ENCODE measurements at regions not wholly inside any gene's neighbourhood (a gene's known extent, or its start where the extent isn't known, plus 50 kb on each side); places are given as distances from the start of the nearest gene placed in this dataset.

- peaks cover 2 to 9% (median 5%) of the 10 kb centered on the region in 7 donors for H3K9me3 Mint-ChIP-seq
- H3K4me1 Mint-ChIP-seq, result no peaks in the 10 kb centered on the region
- no peak overlapping the region for H3K4me3 Mint-ChIP-seq
- Histone ChIP-seq H3K27me3 (ENCODE audit: control insufficient read depth in 2 of 2, insufficient read depth in 2 of 2, low read length in 2 of 2) (no peaks in the 10 kb centered on the region), H3K4me2 (replicated peaks; ENCODE audit: extremely low read depth, low read length, poor library complexity, severe bottlenecking) (no peak overlapping the region), H3K27ac (ENCODE audit: low read depth in 1 of 2, low read length in 2 of 2) (no peak overlapping the region), H3K9ac (ENCODE audit: insufficient read depth, low read length, poor library complexity, severe bottlenecking) (no peak overlapping the region), H3K4me1 (ENCODE audit: control insufficient read depth in 1 of 2, insufficient read depth in 2 of 2, low read length in 2 of 2) (no peaks in the 10 kb centered on the region), H4K20me1 (ENCODE audit: insufficient read depth, low read length) (no peaks in the 10 kb centered on the region), H3K79me2 (ENCODE audit: insufficient read depth, low read length) (no peaks in the 10 kb centered on the region), H3K36me3 (replicated peaks in 1 of 2; ENCODE audit: control insufficient read depth in 1 of 2, insufficient read depth in 2 of 2, low read length in 2 of 2) (no peaks in the 10 kb centered on the region), H3K4me3 (replicated peaks in 1 of 3; ENCODE audit: low read depth in 2 of 3, low read length in 3 of 3) (no peak overlapping the region), H3K9me3 (replicated peaks in 1 of 2; ENCODE audit: control insufficient read depth in 1 of 2, insufficient read depth in 1 of 2, low read length in 2 of 2) (peaks cover 0 to 3% of the 10 kb centered on the region in 2 donors), H2AFZ (ENCODE audit: insufficient read depth, low read depth, low read length, poor library complexity, severe bottlenecking) (no peak overlapping the region)
- H3K27me3 Mint-ChIP-seq (ENCODE audit: low read depth in 3 of 3), result peaks cover 0 to 5% (median 2%) of the 10 kb centered on the region in 3 donors
- H3K27ac Mint-ChIP-seq, result no peak overlapping the region
- no CpG with 5 or more reads among the region's 4 CpGs for WGBS (ENCODE audit: insufficient coverage)
- H3K36me3 Mint-ChIP-seq, result no peaks in the 10 kb centered on the region
- TF ChIP-seq, protein P1, sequence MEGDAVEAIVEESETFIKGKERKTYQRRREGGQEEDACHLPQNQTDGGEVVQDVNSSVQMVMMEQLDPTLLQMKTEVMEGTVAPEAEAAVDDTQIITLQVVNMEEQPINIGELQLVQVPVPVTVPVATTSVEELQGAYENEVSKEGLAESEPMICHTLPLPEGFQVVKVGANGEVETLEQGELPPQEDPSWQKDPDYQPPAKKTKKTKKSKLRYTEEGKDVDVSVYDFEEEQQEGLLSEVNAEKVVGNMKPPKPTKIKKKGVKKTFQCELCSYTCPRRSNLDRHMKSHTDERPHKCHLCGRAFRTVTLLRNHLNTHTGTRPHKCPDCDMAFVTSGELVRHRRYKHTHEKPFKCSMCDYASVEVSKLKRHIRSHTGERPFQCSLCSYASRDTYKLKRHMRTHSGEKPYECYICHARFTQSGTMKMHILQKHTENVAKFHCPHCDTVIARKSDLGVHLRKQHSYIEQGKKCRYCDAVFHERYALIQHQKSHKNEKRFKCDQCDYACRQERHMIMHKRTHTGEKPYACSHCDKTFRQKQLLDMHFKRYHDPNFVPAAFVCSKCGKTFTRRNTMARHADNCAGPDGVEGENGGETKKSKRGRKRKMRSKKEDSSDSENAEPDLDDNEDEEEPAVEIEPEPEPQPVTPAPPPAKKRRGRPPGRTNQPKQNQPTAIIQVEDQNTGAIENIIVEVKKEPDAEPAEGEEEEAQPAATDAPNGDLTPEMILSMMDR (IDR thresholded peaks at IDR 0.05), result no peak
- no peak for DNase-seq
- intact Hi-C loops (cut with micrococcal nuclease), result no loop called here
Measured at GRCh38 chr6:9101920-9102319, 666.6 kb upstream of the SLC35B3 start.

GRCh38 chr6:9100869-9101580, 665.7 kb upstream of the SLC35B3 start:
- Histone ChIP-seq H3K4me2 (replicated peaks; ENCODE audit: extremely low read depth, low read length, poor library complexity, severe bottlenecking) (no peak overlapping the region), H4K20me1 (ENCODE audit: insufficient read depth, low read length) (no peaks in the 10 kb centered on the region), H3K27ac (ENCODE audit: low read depth in 1 of 2, low read length in 2 of 2) (no peak overlapping the region), H3K27me3 (ENCODE audit: control insufficient read depth in 2 of 2, insufficient read depth in 2 of 2, low read length in 2 of 2) (no peaks in the 10 kb centered on the region), H3K79me2 (ENCODE audit: insufficient read depth, low read length) (no peaks in the 10 kb centered on the region), H3K4me1 (ENCODE audit: control insufficient read depth in 1 of 2, insufficient read depth in 2 of 2, low read length in 2 of 2) (no peaks in the 10 kb centered on the region), H3K9ac (ENCODE audit: insufficient read depth, low read length, poor library complexity, severe bottlenecking) (no peak overlapping the region), H3K4me3 (replicated peaks in 1 of 3; ENCODE audit: low read depth in 2 of 3, low read length in 3 of 3) (no peak overlapping the region), H3K9me3 (replicated peaks in 1 of 2; ENCODE audit: control insufficient read depth in 1 of 2, insufficient read depth in 1 of 2, low read length in 2 of 2) (peaks cover 0 to 3% of the 10 kb centered on the region in 2 donors), H2AFZ (ENCODE audit: insufficient read depth, low read depth, low read length, poor library complexity, severe bottlenecking) (no peak overlapping the region), H3K36me3 (replicated peaks in 1 of 2; ENCODE audit: control insufficient read depth in 1 of 2, insufficient read depth in 2 of 2, low read length in 2 of 2) (no peaks in the 10 kb centered on the region)
- Mint-ChIP-seq H3K27ac (no peak overlapping the region), H3K27me3 (ENCODE audit: low read depth in 3 of 3) (peaks cover 0 to 6% (median 0%) of the 10 kb centered on the region in 3 donors), H3K36me3 (no peaks in the 10 kb centered on the region), H3K4me3 (no peak overlapping the region), H3K9me3 (peaks cover 2 to 9% (median 5%) of the 10 kb centered on the region in 7 donors), H3K4me1 (no peaks in the 10 kb centered on the region)
- DNase-seq, result no peak
- TF ChIP-seq, protein P1 (IDR thresholded peaks at IDR 0.05), result no peak
- intact Hi-C loops (cut with micrococcal nuclease), result no loop called here
- WGBS (ENCODE audit: insufficient coverage), result no CpG with 5 or more reads among the region's 2 CpGs
